NCI-H1092 (cell line): ENCODE measurements at regions not wholly inside any gene's neighbourhood (a gene's known extent, or its start where the extent isn't known, plus 50 kb on each side); places are given as distances from the start of the nearest gene placed in this dataset.

ENCODE experiments used
- DNase-seq: peaks from one replicate; lab custom pipeline; 2025; lab: John Stamatoyannopoulos, UW

DNA sequence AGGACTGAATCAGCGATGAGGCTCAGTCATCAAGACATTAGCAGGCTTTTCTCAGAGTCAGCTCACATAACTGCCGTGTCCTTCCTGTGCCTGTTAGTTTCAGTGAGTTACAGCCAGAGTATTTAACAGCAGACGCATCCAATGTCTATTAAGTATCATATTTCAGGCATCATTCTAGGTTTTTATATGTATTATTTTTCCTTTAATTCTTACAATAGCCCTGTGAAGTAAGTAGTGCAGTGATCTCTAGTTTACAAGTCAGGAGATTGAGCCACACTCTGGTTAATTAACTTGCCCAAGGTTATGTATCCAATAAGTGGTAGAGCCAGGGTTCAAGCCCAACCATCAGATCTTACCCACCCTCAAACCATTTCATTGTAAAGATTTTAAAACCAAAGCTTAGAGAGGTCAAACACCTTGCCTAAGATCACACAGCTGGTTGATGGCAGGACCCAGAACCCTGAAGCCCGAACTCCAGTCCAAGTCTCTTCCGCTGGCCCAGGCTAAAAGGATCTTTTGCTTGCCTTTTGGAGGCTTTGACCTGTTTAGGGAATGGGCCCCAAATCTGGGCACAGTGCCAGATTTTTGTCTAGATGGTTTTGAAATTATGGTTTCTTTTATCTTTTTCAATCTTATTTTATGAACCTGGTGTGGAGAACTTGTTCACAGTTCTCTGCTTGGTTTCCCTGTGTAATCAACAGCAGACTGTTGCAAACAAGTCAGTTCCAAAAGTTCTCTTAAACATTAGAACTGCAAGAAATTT lies 261.2 kb upstream of the CLINT1 start:
- DNase-seq: no peak

GRCh38 chr5:158117467-158118160 lies 258.7 kb upstream of the CLINT1 start:
- DNase-seq: no peak

- DNase-seq: no peak
Observed at GRCh38 chr5:158116965-158117364, 258.0 kb upstream of the CLINT1 start.

DNA sequence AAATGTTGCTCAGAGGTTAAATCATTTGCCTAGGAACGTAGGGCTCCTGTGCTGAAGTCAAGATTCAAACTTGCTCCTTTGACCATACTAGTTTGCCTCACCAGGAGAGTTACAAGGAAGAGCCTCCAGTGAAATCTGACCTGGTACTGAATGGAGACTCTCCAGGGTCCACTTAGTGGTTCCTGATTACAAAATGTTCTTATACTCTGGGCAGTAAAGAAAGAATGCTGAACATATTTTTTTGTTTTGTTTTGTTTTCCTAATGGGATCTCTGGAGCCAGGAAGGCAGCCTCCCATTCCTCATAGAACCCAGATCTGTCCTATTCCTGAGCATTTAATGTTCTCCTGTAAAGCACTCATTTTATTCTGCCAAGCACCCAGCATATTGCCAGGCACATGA lies 256.5 kb upstream of the CLINT1 start:
- DNase-seq: no peak

DNA sequence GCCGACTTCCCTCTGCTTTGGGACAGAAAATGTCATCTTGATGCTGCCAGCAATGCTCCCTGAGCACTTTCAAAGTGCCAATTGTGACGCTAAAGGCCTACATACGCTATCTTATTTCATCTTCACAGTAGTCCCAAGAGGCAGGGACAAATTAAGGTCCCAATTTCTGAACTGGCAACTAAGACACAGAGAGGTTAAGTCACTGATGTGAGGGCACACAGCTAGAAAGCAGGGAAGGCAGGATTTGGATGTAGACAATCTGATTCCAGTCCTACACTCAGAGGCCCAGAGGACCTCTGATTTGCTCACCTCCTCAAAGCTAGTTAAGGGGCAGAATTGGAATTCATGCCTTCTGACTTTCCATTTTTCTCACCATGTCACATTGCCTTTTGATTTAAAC lies 249.2 kb upstream of the CLINT1 start:
- no peak for DNase-seq

GRCh38 chr5:158100373-158100888 lies 241.5 kb upstream of the CLINT1 start:
- DNase-seq: no peak

- DNase-seq: no peak
Observed at GRCh38 chr5:158099571-158100105, 240.7 kb upstream of the CLINT1 start.

DNA sequence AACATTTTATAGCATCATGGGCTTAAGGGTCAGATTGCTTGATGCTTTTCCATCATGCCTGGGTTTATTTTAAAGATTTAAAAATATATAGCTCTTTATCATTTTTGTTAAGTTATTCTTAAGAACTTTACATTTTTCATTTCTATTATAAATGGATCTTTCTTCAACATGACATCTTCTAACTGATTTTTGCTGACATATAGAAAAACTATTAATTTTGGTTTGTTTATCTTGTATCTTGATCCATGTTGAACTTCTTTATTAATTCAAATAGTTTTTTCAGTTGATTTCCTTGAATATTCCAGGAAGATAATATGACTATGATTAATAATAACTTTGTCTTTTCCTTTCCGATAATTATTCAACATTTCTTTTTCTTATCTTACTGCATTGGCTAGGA lies 237.9 kb upstream of the CLINT1 start:
- no peak for DNase-seq

GRCh38 chr5:158086856-158087255 lies 227.9 kb upstream of the CLINT1 start:
- DNase-seq: no peak

GRCh38 chr5:158084292-158084691 lies 225.3 kb upstream of the CLINT1 start:
- no peak for DNase-seq

GRCh38 chr5:158082696-158083287 lies 223.8 kb upstream of the CLINT1 start:
- DNase-seq: no peak

GRCh38 chr5:158080112-158080511 lies 221.2 kb upstream of the CLINT1 start:
- no peak for DNase-seq

- DNase-seq: no peak
Observed at GRCh38 chr5:158079097-158079496, 220.2 kb upstream of the CLINT1 start.

GRCh38 chr5:158074992-158075769 lies 216.2 kb upstream of the CLINT1 start:
- peak; percentile 9 for DNase-seq

GRCh38 chr5:158074597-158074991 lies 215.6 kb upstream of the CLINT1 start:
- no peak for DNase-seq

DNA sequence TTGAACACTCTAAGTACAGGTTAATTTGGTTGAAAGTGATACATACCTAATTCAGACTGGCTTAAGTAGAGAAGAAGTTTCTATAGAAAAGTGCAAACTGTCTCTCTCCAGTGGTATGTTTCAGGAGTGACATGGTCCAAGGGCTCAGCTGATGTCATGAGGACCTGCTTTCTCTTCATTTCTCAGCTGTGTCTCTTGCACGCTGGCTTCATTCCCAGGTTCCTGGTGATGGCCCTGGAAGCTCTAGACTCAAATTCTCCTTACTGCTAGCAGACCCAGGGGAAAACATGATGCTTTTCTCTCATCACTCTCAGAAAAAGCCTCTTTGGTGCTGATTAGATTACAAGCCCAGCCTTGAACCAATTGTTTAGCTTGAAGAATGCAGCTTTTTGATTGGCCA lies 211.9 kb upstream of the CLINT1 start:
- DNase-seq: no peak

GRCh38 chr5:158069838-158070237 lies 210.9 kb upstream of the CLINT1 start:
- no peak for DNase-seq

DNA sequence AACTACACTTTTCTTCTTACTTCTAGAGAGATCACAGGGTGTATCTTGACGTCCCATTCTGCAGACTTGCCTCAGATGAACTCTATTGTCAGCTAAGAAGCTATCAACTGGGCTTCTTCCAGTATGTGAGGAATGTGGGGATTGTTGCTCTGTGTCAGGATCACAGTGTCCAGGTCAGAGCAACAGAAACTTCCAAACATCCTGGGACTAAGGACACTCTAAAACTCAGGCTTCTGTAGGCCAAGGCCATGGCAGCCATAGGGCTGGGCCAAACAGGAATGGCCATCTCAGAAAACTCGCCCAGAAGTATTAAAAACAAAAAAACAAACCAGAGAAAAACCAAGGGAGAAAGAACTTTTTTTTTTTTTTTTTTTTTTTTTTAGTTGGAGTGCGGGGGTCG lies 210.0 kb upstream of the CLINT1 start:
- no peak for DNase-seq

GRCh38 chr5:158066076-158066475 lies 207.1 kb upstream of the CLINT1 start:
- no peak for DNase-seq

DNA sequence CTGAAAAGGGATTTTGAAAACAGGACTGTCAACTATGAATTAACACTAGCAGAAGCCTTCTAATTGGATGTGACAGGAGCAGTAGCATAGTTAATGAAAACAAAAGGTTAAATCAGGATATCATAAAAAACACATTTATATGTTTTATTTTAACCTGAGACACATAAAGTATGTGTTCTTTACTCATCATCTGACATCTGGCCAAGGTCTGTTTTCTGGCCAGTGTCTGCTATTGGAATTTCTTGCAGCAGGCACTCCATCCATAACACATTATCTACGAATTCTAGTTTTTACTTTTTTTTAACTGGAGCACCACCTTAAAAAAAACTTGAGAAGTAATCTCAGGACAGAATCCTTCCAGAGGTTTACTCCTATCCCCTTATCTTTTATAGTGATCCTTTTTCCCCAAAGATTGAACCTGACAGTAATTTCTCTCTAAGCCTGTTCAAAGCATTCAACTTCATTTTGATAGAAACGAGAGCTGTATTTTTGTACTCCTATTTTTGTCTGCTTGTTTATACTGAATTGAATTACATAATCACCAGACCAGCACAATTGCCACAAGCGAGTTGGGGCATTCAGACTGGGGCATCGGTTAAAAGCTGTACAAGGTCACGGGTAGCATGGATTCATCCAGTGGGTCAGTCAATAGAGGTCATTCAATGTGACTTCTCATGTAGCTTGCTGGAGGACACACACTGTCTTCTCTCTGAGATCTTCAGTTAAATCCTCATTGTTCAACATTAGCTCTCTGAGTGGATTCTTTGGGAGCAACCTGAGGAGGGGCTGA lies 205.6 kb upstream of the CLINT1 start:
- DNase-seq: no peak

DNA sequence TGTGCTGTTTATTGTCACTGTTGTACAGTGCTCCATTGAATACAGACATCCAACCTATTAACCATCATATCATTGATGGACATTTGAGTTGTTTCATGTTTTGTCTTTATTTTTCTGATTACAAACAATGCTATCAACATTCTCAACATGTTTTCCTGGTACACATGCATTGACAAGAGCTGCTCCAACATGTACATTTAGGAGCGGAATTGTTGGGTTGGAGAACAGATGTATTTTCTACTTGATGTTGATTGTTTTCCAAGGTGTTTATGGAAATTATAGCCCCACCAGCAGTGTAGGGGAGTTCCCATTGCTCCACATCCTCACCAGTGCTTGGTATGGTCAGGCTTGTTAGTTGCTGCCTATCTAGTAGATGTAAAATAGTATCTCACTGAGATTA lies 204.1 kb upstream of the CLINT1 start:
- no peak for DNase-seq
